Endodermal cell (in vitro differentiated cells): ENCODE measurements at regions not wholly inside any gene's neighbourhood (a gene's known extent, or its start where the extent isn't known, plus 50 kb on each side); places are given as distances from the start of the nearest gene placed in this dataset.

ENCODE experiments used
- DNase-seq: peaks from one replicate; pipeline ENCODE4 v3.0.0-alpha.2; 2017
- H3K27ac ChIP-seq: 2 replicates; pipeline ENCODE4 v1.5.1; 2013; ENCODE audit warnings: mild to moderate bottlenecking, low read depth, low read length, moderate library complexity
- H3K27me3 ChIP-seq: 2 replicates; pipeline ENCODE4 v1.6.1; 2013; ENCODE audit warnings: mild to moderate bottlenecking, low read length, moderate library complexity; ENCODE audit not compliant: insufficient read depth, control insufficient read depth, poor library complexity, severe bottlenecking
- H3K36me3 ChIP-seq: 2 replicates; pipeline ENCODE4 v1.7.0; 2013; ENCODE audit warnings: mild to moderate bottlenecking, low read length, moderate library complexity; ENCODE audit not compliant: control insufficient read depth, insufficient read depth
- H3K4me1 ChIP-seq: one replicate; pipeline ENCODE4 v1.7.0; 2013; ENCODE audit warnings: low read length; ENCODE audit not compliant: control insufficient read depth, insufficient read depth
- H3K4me3 ChIP-seq: 2 replicates; pipeline ENCODE4 v1.5.1; 2013; ENCODE audit warnings: mild to moderate bottlenecking, low read length, moderate library complexity
- H3K9ac ChIP-seq: 2 replicates; pipeline ENCODE4 v1.6.1; 2013; ENCODE audit warnings: mild to moderate bottlenecking, low read length, moderate library complexity; ENCODE audit not compliant: poor library complexity, severe bottlenecking; ENCODE audit errors: extremely low read depth
- H3K9me3 ChIP-seq: 2 replicates; pipeline ENCODE4 v1.6.1; 2013; ENCODE audit warnings: mild to moderate bottlenecking, low read length, moderate library complexity; ENCODE audit not compliant: control insufficient read depth
- H3K27ac Mint-ChIP-seq: 2 replicates; pipeline ENCODE4 v1.8.0; 2020; ENCODE audit warnings: mixed read lengths
- H3K27me3 Mint-ChIP-seq: 2 replicates; pipeline ENCODE4 v1.8.0; 2021; ENCODE audit warnings: mild to moderate bottlenecking, mixed read lengths; ENCODE audit not compliant: insufficient read depth
- H3K36me3 Mint-ChIP-seq: 2 replicates; pipeline ENCODE4 v1.8.0; 2020; ENCODE audit warnings: low read depth, mixed read lengths
- H3K4me1 Mint-ChIP-seq: 2 replicates; pipeline ENCODE4 v1.8.0; 2020; ENCODE audit warnings: mixed read lengths
- H3K4me3 Mint-ChIP-seq: 2 replicates; pipeline ENCODE4 v1.8.0; 2020; ENCODE audit warnings: mild to moderate bottlenecking, moderate library complexity, mixed read lengths
- H3K9me3 Mint-ChIP-seq: 2 replicates; pipeline ENCODE4 v1.8.0; 2020; ENCODE audit warnings: mild to moderate bottlenecking, mixed read lengths
- CTCF ChIP-seq: fragments of 200-600 bp; sonication (generic); conservative IDR thresholded peaks from 2 replicates; pipeline ENCODE4 v1.5.0; 2021; ENCODE audit warnings: antibody characterized with exemption, mild to moderate bottlenecking
- WGBS, 2 experiments: methylation state at CpG; one replicate each; pipeline versions ENCODE4 v1.1.5 to v1.1.7; 2013; ENCODE audit warnings: missing lambda C conversion rate in 2 of 2, mixed read lengths in 1 of 2; ENCODE audit not compliant: insufficient coverage in 1 of 2, insufficient read length in 1 of 2; 5-methylcytosine and 5-hydroxymethylcytosine counted together

- 95 to 96% methylated on average over 5 of the region's 6 CpGs for WGBS, 2 experiments
- H3K4me1 ChIP-seq: no peaks in the 10 kb centered on the region
- H3K36me3 ChIP-seq: no peaks in the 10 kb centered on the region
- Mint-ChIP-seq H3K4me3 (no peak overlapping the region), H3K27ac (no peak overlapping the region), H3K9me3 (peaks cover 3% of the 10 kb centered on the region), H3K36me3 (no peaks in the 10 kb centered on the region), H3K27me3 (no peaks in the 10 kb centered on the region), H3K4me1 (peaks cover 4% of the 10 kb centered on the region)
- H3K9ac ChIP-seq: no peak overlapping the region
- DNase-seq: no peak
- H3K4me3 ChIP-seq: no peak overlapping the region
- H3K27ac ChIP-seq: no peak overlapping the region
- TF ChIP-seq CTCF: no peak
- H3K27me3 ChIP-seq: no peaks in the 10 kb centered on the region
- H3K9me3 ChIP-seq: no peaks in the 10 kb centered on the region
Measured at GRCh38 chr10:16182144-16182543, 254.7 kb upstream of the PTER start.

GRCh38 chr10:16182688-16183087, 254.1 kb upstream of the PTER start:
- H3K9ac ChIP-seq: no peak overlapping the region
- Mint-ChIP-seq H3K9me3 (no peaks in the 10 kb centered on the region), H3K4me1 (peaks cover 4% of the 10 kb centered on the region), H3K4me3 (no peak overlapping the region), H3K36me3 (no peaks in the 10 kb centered on the region), H3K27me3 (no peaks in the 10 kb centered on the region), H3K27ac (no peak overlapping the region)
- H3K9me3 ChIP-seq: no peaks in the 10 kb centered on the region
- no peaks in the 10 kb centered on the region for H3K4me1 ChIP-seq
- no peak overlapping the region for H3K4me3 ChIP-seq
- no peaks in the 10 kb centered on the region for H3K27me3 ChIP-seq
- TF ChIP-seq CTCF: no peak
- no peak for DNase-seq
- 80 to 100% methylated on average over 1 to 2 of the region's 3 CpGs for WGBS, 2 experiments
- no peaks in the 10 kb centered on the region for H3K36me3 ChIP-seq
- no peak overlapping the region for H3K27ac ChIP-seq

GRCh38 chr10:16184096-16184597, 252.7 kb upstream of the PTER start:
- no peaks in the 10 kb centered on the region for H3K9me3 Mint-ChIP-seq
- no peaks in the 10 kb centered on the region for H3K36me3 Mint-ChIP-seq
- no peak for TF ChIP-seq CTCF
- no peak overlapping the region for H3K4me3 Mint-ChIP-seq
- H3K9ac ChIP-seq: no peak overlapping the region
- no peak for DNase-seq
- no peak overlapping the region for H3K27ac Mint-ChIP-seq
- H3K36me3 ChIP-seq: no peaks in the 10 kb centered on the region
- 95 to 97% methylated on average over 3 of the region's 3 CpGs for WGBS, 2 experiments
- H3K27me3 ChIP-seq: no peaks in the 10 kb centered on the region
- no peaks in the 10 kb centered on the region for H3K27me3 Mint-ChIP-seq
- no peak overlapping the region for H3K27ac ChIP-seq
- H3K4me1 Mint-ChIP-seq: peaks cover 4% of the 10 kb centered on the region
- H3K9me3 ChIP-seq: no peaks in the 10 kb centered on the region
- no peaks in the 10 kb centered on the region for H3K4me1 ChIP-seq
- no peak overlapping the region for H3K4me3 ChIP-seq
